ENCODE measurements at regions not wholly inside any gene's neighbourhood (a gene's known extent, or its start where the extent isn't known, plus 50 kb on each side); places are given as distances from the start of the nearest gene placed in this dataset.

DNA sequence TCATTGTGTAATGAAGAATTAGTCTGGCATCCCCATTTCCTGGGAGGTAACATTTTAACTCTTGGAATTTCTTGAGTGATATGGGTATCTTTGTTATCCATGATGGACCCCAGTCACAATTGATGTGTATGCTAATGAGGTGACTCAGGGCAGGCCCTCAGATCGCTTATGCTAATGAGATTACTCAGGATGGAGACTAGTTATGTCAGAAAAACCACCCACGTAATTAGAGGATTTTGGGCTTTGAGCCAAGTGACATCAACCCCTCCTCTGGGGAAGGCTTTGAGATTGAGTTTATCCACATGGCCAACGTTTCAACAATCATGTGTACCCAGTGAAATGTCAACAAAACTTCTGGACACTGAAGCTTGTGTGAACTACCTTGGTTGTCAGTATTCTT is 772.7 kb downstream of the STPG2 start:
- in situ Hi-C loops (cut with MboI; ENCODE audit: low sequenced_read_pairs, unreplicated experiment), result no loop called here
- no peak for DNase-seq (ENCODE audit: low spot score)
- TF ChIP-seq, protein P1, sequence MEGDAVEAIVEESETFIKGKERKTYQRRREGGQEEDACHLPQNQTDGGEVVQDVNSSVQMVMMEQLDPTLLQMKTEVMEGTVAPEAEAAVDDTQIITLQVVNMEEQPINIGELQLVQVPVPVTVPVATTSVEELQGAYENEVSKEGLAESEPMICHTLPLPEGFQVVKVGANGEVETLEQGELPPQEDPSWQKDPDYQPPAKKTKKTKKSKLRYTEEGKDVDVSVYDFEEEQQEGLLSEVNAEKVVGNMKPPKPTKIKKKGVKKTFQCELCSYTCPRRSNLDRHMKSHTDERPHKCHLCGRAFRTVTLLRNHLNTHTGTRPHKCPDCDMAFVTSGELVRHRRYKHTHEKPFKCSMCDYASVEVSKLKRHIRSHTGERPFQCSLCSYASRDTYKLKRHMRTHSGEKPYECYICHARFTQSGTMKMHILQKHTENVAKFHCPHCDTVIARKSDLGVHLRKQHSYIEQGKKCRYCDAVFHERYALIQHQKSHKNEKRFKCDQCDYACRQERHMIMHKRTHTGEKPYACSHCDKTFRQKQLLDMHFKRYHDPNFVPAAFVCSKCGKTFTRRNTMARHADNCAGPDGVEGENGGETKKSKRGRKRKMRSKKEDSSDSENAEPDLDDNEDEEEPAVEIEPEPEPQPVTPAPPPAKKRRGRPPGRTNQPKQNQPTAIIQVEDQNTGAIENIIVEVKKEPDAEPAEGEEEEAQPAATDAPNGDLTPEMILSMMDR (IDR thresholded peaks at IDR 0.05; ENCODE audit: borderline replicate concordance, control extremely low read depth, extremely low read depth, insufficient read depth, missing control alignments), result no peak

DNA sequence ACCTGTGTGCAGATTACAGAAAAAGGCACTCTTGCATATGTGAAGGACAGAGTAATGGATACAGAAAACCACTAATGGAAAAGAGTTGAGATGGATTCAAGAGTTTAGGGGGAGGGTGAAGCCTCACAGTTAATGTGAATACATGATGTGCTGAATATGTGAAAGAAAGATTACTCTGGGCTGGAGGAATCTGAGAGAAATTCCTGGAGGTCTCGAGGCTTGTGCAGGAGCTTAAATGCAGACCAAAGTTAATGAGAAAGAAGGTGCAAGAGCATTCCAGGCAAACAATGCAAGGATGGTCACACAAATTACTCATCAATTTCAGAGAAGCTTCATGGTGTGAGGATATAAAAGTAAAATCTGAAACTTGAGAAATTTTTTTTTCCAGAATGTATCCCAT is 768.8 kb downstream of the STPG2 start:
- no peak for DNase-seq (ENCODE audit: low spot score)
- in situ Hi-C loops (cut with MboI; ENCODE audit: low sequenced_read_pairs, unreplicated experiment), result no loop called here
- TF ChIP-seq, protein P1 (IDR thresholded peaks at IDR 0.05; ENCODE audit: borderline replicate concordance, control extremely low read depth, extremely low read depth, insufficient read depth, missing control alignments), result no peak

DNA sequence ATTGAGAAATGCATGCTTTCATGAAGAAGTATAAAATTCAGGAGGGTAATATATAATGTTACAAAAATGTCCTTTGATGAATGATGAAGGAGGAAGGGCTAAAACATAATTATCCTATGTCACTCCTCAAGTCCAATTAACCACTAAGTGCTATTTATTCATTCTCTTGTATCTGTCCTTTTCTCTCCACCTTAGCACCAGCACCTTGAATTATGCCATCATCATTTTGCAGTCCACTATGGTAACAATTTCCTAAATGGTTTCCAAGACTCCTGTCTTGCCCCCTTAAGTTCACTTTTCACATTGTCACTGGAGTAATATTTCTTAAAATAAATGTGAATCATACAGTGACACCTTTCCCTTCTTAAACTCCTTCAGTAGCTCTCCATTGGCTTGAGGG is 756.3 kb downstream of the STPG2 start:
- DNase-seq (ENCODE audit: low spot score), result no peak
- in situ Hi-C loops (cut with MboI; ENCODE audit: low sequenced_read_pairs, unreplicated experiment), result no loop called here
- TF ChIP-seq, protein P1 (IDR thresholded peaks at IDR 0.05; ENCODE audit: borderline replicate concordance, control extremely low read depth, extremely low read depth, insufficient read depth, missing control alignments), result no peak

DNA sequence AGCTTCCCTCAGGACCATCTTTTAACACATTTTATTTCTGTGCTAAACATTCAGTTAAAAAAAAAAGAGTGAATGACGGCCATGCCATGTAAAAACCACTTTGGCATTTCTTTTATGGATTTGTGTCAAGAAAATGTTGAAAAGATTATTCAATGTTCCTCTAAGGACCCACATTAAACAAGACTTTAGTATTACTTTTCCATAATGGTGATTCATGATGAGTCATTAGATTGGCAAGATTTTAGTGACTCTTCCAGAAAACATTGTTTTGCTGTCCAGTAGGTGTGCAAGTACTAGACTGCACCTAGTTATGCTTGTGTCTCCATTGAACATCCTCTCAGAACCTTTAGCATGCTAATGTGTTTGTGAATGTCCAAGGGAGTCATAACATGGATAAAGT is 748.6 kb downstream of the STPG2 start:
- no peak for DNase-seq (ENCODE audit: low spot score)
- TF ChIP-seq, protein P1 (IDR thresholded peaks at IDR 0.05; ENCODE audit: borderline replicate concordance, control extremely low read depth, extremely low read depth, insufficient read depth, missing control alignments), result no peak
- in situ Hi-C loops (cut with MboI; ENCODE audit: low sequenced_read_pairs, unreplicated experiment), result no loop called here

DNA sequence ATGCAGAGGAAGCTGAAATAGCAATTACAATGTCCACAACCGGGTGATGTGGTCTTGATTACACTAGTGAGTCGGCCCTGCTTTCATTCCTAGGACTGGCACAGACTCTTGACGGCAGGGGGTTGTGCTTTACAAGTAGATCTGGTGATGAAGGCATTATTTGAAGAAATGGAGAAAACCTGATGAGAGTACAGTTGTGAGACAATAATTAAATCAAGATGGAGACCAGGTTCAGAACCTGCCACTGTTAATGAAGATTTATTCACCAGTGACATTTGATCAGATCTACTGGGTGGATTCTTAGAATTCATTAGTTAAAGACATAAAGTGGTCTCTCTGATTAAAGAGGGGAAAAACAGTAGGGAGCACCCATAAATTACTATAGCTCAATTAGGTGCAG is 747.2 kb downstream of the STPG2 start:
- no peak for DNase-seq (ENCODE audit: low spot score)
- in situ Hi-C loops (cut with MboI; ENCODE audit: low sequenced_read_pairs, unreplicated experiment), result no loop called here
- TF ChIP-seq, protein P1 (IDR thresholded peaks at IDR 0.05; ENCODE audit: borderline replicate concordance, control extremely low read depth, extremely low read depth, insufficient read depth, missing control alignments), result no peak

DNA sequence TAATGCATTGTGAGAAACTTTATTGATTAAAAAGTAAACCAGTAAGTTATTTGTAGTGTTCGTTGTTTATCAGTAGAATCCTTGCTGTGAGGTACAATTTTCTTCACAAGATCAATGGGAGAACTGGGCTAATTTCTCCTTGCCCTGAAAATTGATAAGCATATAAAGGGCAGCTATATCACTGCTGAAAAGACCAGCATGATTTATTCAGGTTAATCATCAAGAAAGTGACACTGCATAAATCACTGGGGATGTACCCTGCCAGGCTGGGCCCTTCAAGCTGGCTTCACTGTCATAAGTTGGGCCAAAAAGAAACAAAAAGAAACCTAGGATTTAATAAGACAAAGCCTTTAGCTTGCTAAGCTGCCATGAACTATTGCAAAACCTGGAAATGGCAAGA is 746.7 kb downstream of the STPG2 start:
- in situ Hi-C loops (cut with MboI; ENCODE audit: low sequenced_read_pairs, unreplicated experiment), result no loop called here
- DNase-seq (ENCODE audit: low spot score), result no peak
- TF ChIP-seq, protein P1 (IDR thresholded peaks at IDR 0.05; ENCODE audit: borderline replicate concordance, control extremely low read depth, extremely low read depth, insufficient read depth, missing control alignments), result no peak

All from GM13976 (cell line).